CD14-positive monocyte (primary cell): ENCODE measurements at regions not wholly inside any gene's neighbourhood (a gene's known extent, or its start where the extent isn't known, plus 50 kb on each side); places are given as distances from the start of the nearest gene placed in this dataset.

Experiments used
- DNase-seq, 3 donors: peaks; one replicate each; pipeline ENCODE4 v3.0.0-alpha.2; 2011 to 2022
- H2AFZ ChIP-seq: 2 replicates; pipeline ENCODE4 v1.6.0; 2012; ENCODE audit warnings: mild to moderate bottlenecking, low read depth, low read length, inconsistent platforms; ENCODE audit not compliant: insufficient read depth, poor library complexity, severe bottlenecking
- H3K27ac ChIP-seq, 2 donors: 1 replicate in 1 of 2; 2 replicates in 1 of 2; pipeline ENCODE4 v1.5.1; 2012 to 2013; ENCODE audit warnings: low read length in 2 of 2, control low read depth in 1 of 2, inconsistent platforms in 1 of 2, low read depth in 1 of 2, mild to moderate bottlenecking in 1 of 2
- H3K27me3 ChIP-seq, 2 donors: one replicate each; pipeline versions ENCODE4 v1.6.0 to v1.6.1; 2011 to 2013; ENCODE audit warnings: low read length in 2 of 2; ENCODE audit not compliant: control insufficient read depth in 2 of 2, insufficient read depth in 2 of 2
- H3K36me3 ChIP-seq, 2 donors: replicated peaks in 1 of 2; 1 replicate in 1 of 2; 2 replicates in 1 of 2; pipeline versions ENCODE4 v1.5.1 to v1.6.1; 2012 to 2013; ENCODE audit warnings: low read length in 2 of 2, control low read depth in 1 of 2, inconsistent platforms in 1 of 2, mild to moderate bottlenecking in 1 of 2; ENCODE audit not compliant: insufficient read depth in 2 of 2, control insufficient read depth in 1 of 2
- H3K4me1 ChIP-seq, 2 donors: 1 replicate in 1 of 2; 2 replicates in 1 of 2; pipeline versions ENCODE4 v1.5.1 to v1.6.1; 2012 to 2013; ENCODE audit warnings: low read length in 2 of 2, control low read depth in 1 of 2, inconsistent platforms in 1 of 2, mild to moderate bottlenecking in 1 of 2, moderate library complexity in 1 of 2; ENCODE audit not compliant: insufficient read depth in 2 of 2, control insufficient read depth in 1 of 2
- H3K4me2 ChIP-seq: replicated peaks from 2 replicates; pipeline ENCODE3; 2012; ENCODE audit warnings: low read length, moderate library complexity, mild to moderate bottlenecking; ENCODE audit not compliant: poor library complexity, severe bottlenecking; ENCODE audit errors: extremely low read depth
- H3K4me3 ChIP-seq, 3 experiments: fragments of 200-600 bp in 1 of 3; sonication (generic) in 1 of 3; replicated peaks in 1 of 3; 1 replicate in 2 of 3; 2 replicates in 1 of 3; pipeline ENCODE4 v1.5.1; 2011 to 2013; ENCODE audit warnings: low read length in 3 of 3, mild to moderate bottlenecking in 3 of 3, control low read depth in 2 of 3, low read depth in 2 of 3, inconsistent platforms in 1 of 3, moderate library complexity in 1 of 3
- H3K79me2 ChIP-seq: 2 replicates; pipeline ENCODE4 v1.6.0; 2012; ENCODE audit warnings: mild to moderate bottlenecking, control low read depth, inconsistent platforms, low read length, moderate library complexity; ENCODE audit not compliant: insufficient read depth
- H3K9ac ChIP-seq: 2 replicates; pipeline ENCODE4 v1.6.0; 2017; ENCODE audit warnings: low read length, mild to moderate bottlenecking; ENCODE audit not compliant: insufficient read depth, poor library complexity, severe bottlenecking
- H3K9me3 ChIP-seq, 2 donors: replicated peaks in 1 of 2; 1 replicate in 1 of 2; 2 replicates in 1 of 2; pipeline versions ENCODE4 v1.5.1 to v1.6.1; 2012 to 2013; ENCODE audit warnings: low read length in 2 of 2, control low read depth in 1 of 2; ENCODE audit not compliant: control insufficient read depth in 1 of 2, insufficient read depth in 1 of 2
- H4K20me1 ChIP-seq: 2 replicates; pipeline ENCODE4 v1.6.0; 2012; ENCODE audit warnings: mild to moderate bottlenecking, low read length, control low read depth, moderate library complexity; ENCODE audit not compliant: insufficient read depth
- H3K27ac Mint-ChIP-seq, 7 donors: one replicate each; pipeline ENCODE4 v1.8.0; 2020; ENCODE audit warnings: mild to moderate bottlenecking in 7 of 7, mixed read lengths in 7 of 7, moderate library complexity in 6 of 7, inconsistent platforms in 2 of 7
- H3K27me3 Mint-ChIP-seq, 3 donors: one replicate each; pipeline ENCODE4 v1.8.0; 2021 to 2022; ENCODE audit warnings: low read depth in 3 of 3, mild to moderate bottlenecking in 3 of 3, mixed read lengths in 3 of 3, moderate library complexity in 3 of 3, inconsistent platforms in 1 of 3
- H3K36me3 Mint-ChIP-seq, 2 donors: one replicate each; pipeline ENCODE4 v1.8.0; 2020; ENCODE audit warnings: mixed read lengths in 2 of 2, inconsistent platforms in 1 of 2, mild to moderate bottlenecking in 1 of 2
- H3K4me1 Mint-ChIP-seq: one replicate; pipeline ENCODE4 v1.8.0; 2020; ENCODE audit warnings: mild to moderate bottlenecking, mixed read lengths
- H3K4me3 Mint-ChIP-seq, 2 donors: one replicate each; pipeline ENCODE4 v1.8.0; 2020; ENCODE audit warnings: mild to moderate bottlenecking in 2 of 2, mixed read lengths in 2 of 2, moderate library complexity in 1 of 2
- H3K9me3 Mint-ChIP-seq, 7 donors: one replicate each; pipeline ENCODE4 v1.8.0; 2020 to 2022; ENCODE audit warnings: mixed read lengths in 7 of 7, mild to moderate bottlenecking in 6 of 7, moderate library complexity in 6 of 7, inconsistent platforms in 2 of 7
- CTCF ChIP-seq: fragments of 200-600 bp; IDR thresholded peaks from one replicate; pipeline ENCODE4 v1.8.0; 2022; ENCODE audit warnings: antibody characterized with exemption, mild to moderate bottlenecking
- WGBS: methylation state at CpG from one replicate; pipeline ENCODE4 v1.1.5; 2013; ENCODE audit warnings: missing lambda C conversion rate; ENCODE audit not compliant: insufficient coverage; 5-methylcytosine and 5-hydroxymethylcytosine counted together
- intact Hi-C, 2 donors: fragments of 100-400 bp; cut with micrococcal nuclease; formaldehyde crosslinking; loops; one replicate each; pipeline versions ENCODE4 v1.15.0 to v1.15.1; 2023

- WGBS: no CpG with 5 or more reads among the region's 1 CpG
- H3K36me3 Mint-ChIP-seq: no peaks in the 10 kb centered on the region
- Histone ChIP-seq H3K9me3 (no peaks in the 10 kb centered on the region), H4K20me1 (no peaks in the 10 kb centered on the region), H3K4me1 (no peaks in the 10 kb centered on the region), H2AFZ (no peak overlapping the region), H3K4me2 (no peak overlapping the region), H3K36me3 (no peaks in the 10 kb centered on the region), H3K27me3 (no peaks in the 10 kb centered on the region), H3K4me3 (no peak overlapping the region), H3K9ac (no peak overlapping the region), H3K27ac (no peak overlapping the region), H3K79me2 (no peaks in the 10 kb centered on the region)
- no peaks in the 10 kb centered on the region for H3K4me1 Mint-ChIP-seq
- DNase-seq: no peak
- TF ChIP-seq CTCF: no peak
- no peak overlapping the region for H3K27ac Mint-ChIP-seq
- H3K9me3 Mint-ChIP-seq: peaks cover 0 to 4% (median 0%) of the 10 kb centered on the region in 7 donors
- intact Hi-C loops: no loop called here
- H3K27me3 Mint-ChIP-seq: no peaks in the 10 kb centered on the region
- H3K4me3 Mint-ChIP-seq: no peak overlapping the region
Measured at GRCh38 chr21:20249401-20249800, 748.8 kb upstream of the NCAM2 start.

DNA sequence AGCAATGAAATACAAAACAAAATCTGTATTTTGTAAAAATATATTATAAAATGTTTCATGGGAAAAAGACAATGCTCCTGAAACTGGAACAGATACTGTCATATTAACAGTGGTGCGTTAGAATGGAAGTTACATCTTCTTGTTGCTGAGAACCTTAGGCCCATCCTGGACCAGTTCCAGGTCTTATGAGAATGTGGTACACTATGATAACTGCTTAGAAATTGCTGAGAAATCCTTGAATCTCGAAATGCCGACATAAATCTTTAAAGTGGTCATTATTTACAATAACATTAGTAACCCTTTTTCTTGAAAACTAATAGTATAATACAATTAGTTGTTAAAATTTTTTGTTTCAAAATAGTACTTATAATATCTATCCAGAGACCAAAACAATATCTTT, 747.9 kb upstream of the NCAM2 start:
- no peak for DNase-seq
- H3K4me2 ChIP-seq: no peak overlapping the region
- no peak overlapping the region for H2AFZ ChIP-seq
- H3K36me3 ChIP-seq: no peaks in the 10 kb centered on the region
- Mint-ChIP-seq H3K27ac (no peak overlapping the region), H3K4me1 (peaks cover 2% of the 10 kb centered on the region), H3K36me3 (no peaks in the 10 kb centered on the region), H3K9me3 (peaks cover 0 to 3% (median 0%) of the 10 kb centered on the region in 7 donors), H3K27me3 (no peaks in the 10 kb centered on the region), H3K4me3 (no peak overlapping the region)
- H3K4me3 ChIP-seq: no peak overlapping the region
- H3K9ac ChIP-seq: no peak overlapping the region
- H3K4me1 ChIP-seq: no peaks in the 10 kb centered on the region
- intact Hi-C loops: no loop called here
- no peaks in the 10 kb centered on the region for H3K79me2 ChIP-seq
- TF ChIP-seq CTCF: no peak
- H3K27ac ChIP-seq: no peak overlapping the region
- H3K9me3 ChIP-seq: no peaks in the 10 kb centered on the region
- no peaks in the 10 kb centered on the region for H4K20me1 ChIP-seq
- H3K27me3 ChIP-seq: no peaks in the 10 kb centered on the region
- WGBS: no CpG with 5 or more reads among the region's 3 CpGs
